ENCODE measurements at regions not wholly inside any gene's neighbourhood (a gene's known extent, or its start where the extent isn't known, plus 50 kb on each side); places are given as distances from the start of the nearest gene placed in this dataset.

- Mint-ChIP-seq H3K4me1 (no peaks in the 10 kb centered on the region), H3K36me3 (peaks cover 59% of the 10 kb centered on the region), H3K9me3 (peaks cover 81% of the 10 kb centered on the region), H3K27ac (no peak overlapping the region), H3K4me3 (no peak overlapping the region), H3K27me3 (ENCODE audit: low read depth) (peaks cover 4% of the 10 kb centered on the region)
- no peak for DNase-seq (ENCODE audit: low spot score)
- ATAC-seq = no peak
- POLR2A ChIA-PET = no interaction called here
- TF ChIP-seq PREB (CRISPR knock-in tag; IDR thresholded peaks at IDR 0.05; ENCODE audit: borderline replicate concordance) (no peak), NFE2L1 (CRISPR knock-in tag; IDR thresholded peaks at IDR 0.05) (no peak), ZNF317 (CRISPR knock-in tag; IDR thresholded peaks at IDR 0.05; ENCODE audit: borderline replicate concordance, low read depth) (no peak), ZNF425 (CRISPR knock-in tag; conservative IDR thresholded peaks at IDR 0.05) (no peak), AFF4 (CRISPR knock-in tag; IDR thresholded peaks at IDR 0.05; ENCODE audit: borderline replicate concordance) (no peak), ZNF423 (CRISPR knock-in tag; IDR thresholded peaks at IDR 0.05) (no peak), ZNF232 (CRISPR knock-in tag; IDR thresholded peaks at IDR 0.05) (no peak), HMGXB4 (CRISPR knock-in tag; IDR thresholded peaks at IDR 0.05) (no peak), ZNF138 (CRISPR knock-in tag; conservative IDR thresholded peaks at IDR 0.05) (no peak), TEAD4 (CRISPR knock-in tag; IDR thresholded peaks at IDR 0.05) (no peak), ESRRA (CRISPR knock-in tag; IDR thresholded peaks at IDR 0.05; ENCODE audit: borderline replicate concordance) (no peak), GRHL2 (CRISPR knock-in tag; IDR thresholded peaks at IDR 0.05; ENCODE audit: insufficient replicate concordance, severe bottlenecking) (no peak)
- CTCF ChIA-PET = no interaction called here
These were observed 215.8 kb upstream of the CNTN6 start for GRCh38 chr3:877001-877400.

- no peak overlapping the region for H3K4me3 Mint-ChIP-seq
- peaks cover 79% of the 10 kb centered on the region for H3K9me3 Mint-ChIP-seq
- H3K36me3 Mint-ChIP-seq = peaks cover 63% of the 10 kb centered on the region
- H3K27me3 Mint-ChIP-seq (ENCODE audit: low read depth) = no peaks in the 10 kb centered on the region; the same call in 1 of the 2 replicates
- ATAC-seq (no peak), DNase-seq (ENCODE audit: low spot score) (no peak)
- POLR2A ChIA-PET = no interaction called here
- CTCF ChIA-PET = no interaction called here
- no peak overlapping the region for H3K27ac Mint-ChIP-seq
- no peaks in the 10 kb centered on the region for H3K4me1 Mint-ChIP-seq
- TF ChIP-seq E2F4 (CRISPR knock-in tag; IDR thresholded peaks at IDR 0.05; ENCODE audit: borderline replicate concordance, low read depth) (no peak), ATF2 (CRISPR knock-in tag; IDR thresholded peaks at IDR 0.05; ENCODE audit: borderline replicate concordance, low read depth) (no peak), PRRX2 (CRISPR knock-in tag; IDR thresholded peaks at IDR 0.05) (no peak), ERG (CRISPR knock-in tag; IDR thresholded peaks at IDR 0.05) (no peak), NFE2L1 (CRISPR knock-in tag; IDR thresholded peaks at IDR 0.05) (no peak), ESRRA (CRISPR knock-in tag; IDR thresholded peaks at IDR 0.05; ENCODE audit: borderline replicate concordance) (no peak), HMGA2 (CRISPR knock-in tag; IDR thresholded peaks at IDR 0.05) (no peak), AFF4 (CRISPR knock-in tag; IDR thresholded peaks at IDR 0.05; ENCODE audit: borderline replicate concordance) (no peak), ZNF317 (CRISPR knock-in tag; IDR thresholded peaks at IDR 0.05; ENCODE audit: borderline replicate concordance, low read depth) (no peak)
These were observed 214.1 kb upstream of the CNTN6 start for GRCh38 chr3:878746-879145.

All from WTC11 (cell line).